ENCODE measurements at regions not wholly inside any gene's neighbourhood (a gene's known extent, or its start where the extent isn't known, plus 50 kb on each side); places are given as distances from the start of the nearest gene placed in this dataset.

DNA sequence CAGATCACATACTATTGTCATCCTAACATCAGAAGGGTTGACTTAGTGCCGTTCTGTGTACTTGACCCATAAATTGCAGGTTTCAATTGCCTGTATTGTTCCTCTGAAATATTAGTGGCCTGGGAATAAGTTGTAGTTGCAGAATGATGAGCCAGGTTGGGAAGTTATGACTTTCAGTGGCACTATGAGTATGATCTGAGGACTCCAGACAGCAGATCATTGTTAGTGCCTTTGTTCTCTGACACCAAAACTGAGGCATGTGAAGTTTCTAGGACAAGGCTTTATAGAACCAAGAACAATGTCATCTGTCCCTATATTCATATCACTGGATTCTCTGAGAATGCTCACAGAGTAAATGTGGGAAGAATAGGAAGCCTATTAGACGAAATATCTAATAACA lies 403.7 kb downstream of the STK39 start:
- TF ChIP-seq, protein P1, sequence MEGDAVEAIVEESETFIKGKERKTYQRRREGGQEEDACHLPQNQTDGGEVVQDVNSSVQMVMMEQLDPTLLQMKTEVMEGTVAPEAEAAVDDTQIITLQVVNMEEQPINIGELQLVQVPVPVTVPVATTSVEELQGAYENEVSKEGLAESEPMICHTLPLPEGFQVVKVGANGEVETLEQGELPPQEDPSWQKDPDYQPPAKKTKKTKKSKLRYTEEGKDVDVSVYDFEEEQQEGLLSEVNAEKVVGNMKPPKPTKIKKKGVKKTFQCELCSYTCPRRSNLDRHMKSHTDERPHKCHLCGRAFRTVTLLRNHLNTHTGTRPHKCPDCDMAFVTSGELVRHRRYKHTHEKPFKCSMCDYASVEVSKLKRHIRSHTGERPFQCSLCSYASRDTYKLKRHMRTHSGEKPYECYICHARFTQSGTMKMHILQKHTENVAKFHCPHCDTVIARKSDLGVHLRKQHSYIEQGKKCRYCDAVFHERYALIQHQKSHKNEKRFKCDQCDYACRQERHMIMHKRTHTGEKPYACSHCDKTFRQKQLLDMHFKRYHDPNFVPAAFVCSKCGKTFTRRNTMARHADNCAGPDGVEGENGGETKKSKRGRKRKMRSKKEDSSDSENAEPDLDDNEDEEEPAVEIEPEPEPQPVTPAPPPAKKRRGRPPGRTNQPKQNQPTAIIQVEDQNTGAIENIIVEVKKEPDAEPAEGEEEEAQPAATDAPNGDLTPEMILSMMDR (IDR thresholded peaks at IDR 0.05) = no peak

- TF ChIP-seq, protein P1 (IDR thresholded peaks at IDR 0.05) = no peak
Observed at GRCh38 chr2:167843217-167843616, 404.2 kb downstream of the STK39 start.

DNA sequence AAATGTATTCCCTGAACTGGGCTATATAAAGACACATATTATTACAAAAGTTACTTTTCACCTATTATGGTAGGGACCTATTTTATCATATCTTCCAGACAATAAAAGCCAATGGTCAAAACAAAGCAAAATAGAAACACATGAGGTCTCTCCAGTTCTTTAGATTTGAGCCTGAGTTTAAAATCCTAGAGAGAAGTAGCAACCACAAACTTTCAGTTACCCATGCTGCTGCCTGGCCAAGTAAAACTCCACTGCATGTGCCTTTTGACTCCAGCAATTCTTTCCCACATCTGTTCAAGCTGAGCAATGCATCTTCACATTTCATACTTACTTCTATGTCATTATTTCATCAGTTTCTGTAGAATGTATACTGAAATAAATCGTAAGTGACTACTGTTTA lies 405.3 kb downstream of the STK39 start:
- TF ChIP-seq, protein P1 (IDR thresholded peaks at IDR 0.05) = no peak

- TF ChIP-seq, protein P1 (IDR thresholded peaks at IDR 0.05) = no peak
Observed at GRCh38 chr2:167834707-167835106, 412.7 kb downstream of the STK39 start.

DNA sequence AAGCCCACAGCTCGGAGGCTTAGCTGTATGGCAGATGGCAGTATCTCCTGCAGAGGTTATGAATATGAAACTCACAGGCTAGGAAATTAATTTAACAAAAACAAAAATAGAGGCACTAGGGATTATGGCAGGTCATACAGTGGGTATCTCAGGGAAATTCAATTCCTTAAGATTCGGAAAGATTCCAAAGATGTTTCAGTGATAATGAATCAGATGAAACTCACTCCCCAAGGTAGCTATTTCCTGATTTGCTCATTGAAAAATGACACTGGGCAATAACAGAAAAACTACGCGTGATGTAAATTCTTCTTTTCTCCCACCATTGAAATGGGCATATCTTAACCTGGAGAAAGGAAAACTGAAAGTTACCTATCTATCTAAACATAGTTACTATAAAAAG lies 414.1 kb downstream of the STK39 start:
- TF ChIP-seq, protein P1 (IDR thresholded peaks at IDR 0.05) = no peak

GRCh38 chr2:167832868-167833287 lies 414.5 kb downstream of the STK39 start:
- TF ChIP-seq, protein P1 (IDR thresholded peaks at IDR 0.05) = no peak

- TF ChIP-seq, protein P1 (IDR thresholded peaks at IDR 0.05) = no peak
Observed at GRCh38 chr2:167827352-167828097, 419.9 kb downstream of the STK39 start.

- TF ChIP-seq, protein P1 (IDR thresholded peaks at IDR 0.05) = no peak
Observed at GRCh38 chr2:167826906-167827305, 420.5 kb downstream of the STK39 start.
